ENCODE measurements at regions not wholly inside any gene's neighbourhood (a gene's known extent, or its start where the extent isn't known, plus 50 kb on each side); places are given as distances from the start of the nearest gene placed in this dataset.

- no peaks in the 10 kb centered on the region for H3K9me3 ChIP-seq
- no peak for TF ChIP-seq POLR2AphosphoS5 (IDR thresholded peaks at IDR 0.05)
- TF ChIP-seq CTCF (IDR thresholded peaks at IDR 0.05 in 8 of 11, conservative IDR thresholded peaks at IDR 0.05 in 3 of 11), result no peak
- TF ChIP-seq POLR2A (IDR thresholded peaks at IDR 0.05), result no peak
- WGBS, 5 donors, result 74 to 87% (median 82%) methylated on average over 3 of the region's 3 CpGs
- H3K4me3 ChIP-seq, result no peak overlapping the region
- no peak for DNase-seq
- no peak overlapping the region for H3K27ac ChIP-seq
- H3K27me3 ChIP-seq (replicated peaks in 1 of 7), result no peaks in the 10 kb centered on the region
- H3K4me1 ChIP-seq, result no peaks in the 10 kb centered on the region
- intact Hi-C loops (cut with DNase I; ENCODE audit: low total_unique reads), result no loop called here
- no peaks in the 10 kb centered on the region for H3K36me3 ChIP-seq
These were observed 222.8 kb downstream of the POSTN start for GRCh38 chr13:37375724-37376123.

- DNase-seq, result no peak
- Histone ChIP-seq H3K4me3 (no peak overlapping the region), H3K27me3 (replicated peaks in 1 of 7) (no peaks in the 10 kb centered on the region), H3K9me3 (no peaks in the 10 kb centered on the region), H3K36me3 (no peaks in the 10 kb centered on the region), H3K4me1 (no peaks in the 10 kb centered on the region), H3K27ac (no peak overlapping the region)
- 50 to 78% (median 66%) methylated on average over 1 of the region's 1 CpG for WGBS, 5 donors
- no peak for TF ChIP-seq CTCF (IDR thresholded peaks at IDR 0.05 in 8 of 11, conservative IDR thresholded peaks at IDR 0.05 in 3 of 11)
- no peak for TF ChIP-seq POLR2AphosphoS5 (IDR thresholded peaks at IDR 0.05)
- TF ChIP-seq POLR2A (IDR thresholded peaks at IDR 0.05), result no peak
- intact Hi-C loops (cut with DNase I; ENCODE audit: low total_unique reads), result no loop called here
These were observed 223.5 kb downstream of the POSTN start for GRCh38 chr13:37375071-37375470.

GRCh38 chr13:37369616-37370015 is 229.0 kb downstream of the POSTN start:
- Histone ChIP-seq H3K27ac (no peak overlapping the region), H3K4me3 (no peak overlapping the region), H3K9me3 (no peaks in the 10 kb centered on the region), H3K36me3 (no peaks in the 10 kb centered on the region), H3K4me1 (no peaks in the 10 kb centered on the region), H3K27me3 (replicated peaks in 1 of 7) (no peaks in the 10 kb centered on the region)
- TF ChIP-seq CTCF (IDR thresholded peaks at IDR 0.05 in 8 of 11, conservative IDR thresholded peaks at IDR 0.05 in 3 of 11) (no peak), POLR2A (IDR thresholded peaks at IDR 0.05) (no peak), POLR2AphosphoS5 (IDR thresholded peaks at IDR 0.05) (no peak)
- no peak for DNase-seq
- intact Hi-C loops (cut with DNase I; ENCODE audit: low total_unique reads), result no loop called here
- 20 to 56% (median 30%) methylated on average over 4 of the region's 4 CpGs for WGBS, 5 donors

- no peak overlapping the region for H3K27ac ChIP-seq
- intact Hi-C loops (cut with DNase I; ENCODE audit: low total_unique reads), result no loop called here
- TF ChIP-seq CTCF (IDR thresholded peaks at IDR 0.05 in 8 of 11, conservative IDR thresholded peaks at IDR 0.05 in 3 of 11), result no peak
- no peak for TF ChIP-seq POLR2A (IDR thresholded peaks at IDR 0.05)
- TF ChIP-seq POLR2AphosphoS5 (IDR thresholded peaks at IDR 0.05), result no peak
- no peak overlapping the region for H3K4me3 ChIP-seq
- WGBS, 5 donors, result 61 to 78% (median 69%) methylated on average over 4 of the region's 4 CpGs
- no peaks in the 10 kb centered on the region for H3K4me1 ChIP-seq
- H3K9me3 ChIP-seq, result no peaks in the 10 kb centered on the region
- H3K27me3 ChIP-seq (replicated peaks in 1 of 7), result no peaks in the 10 kb centered on the region
- DNase-seq, result no peak
- no peaks in the 10 kb centered on the region for H3K36me3 ChIP-seq
These were observed 230.1 kb downstream of the POSTN start for GRCh38 chr13:37368501-37368900.
